ENCODE measurements at regions not wholly inside any gene's neighbourhood (a gene's known extent, or its start where the extent isn't known, plus 50 kb on each side); places are given as distances from the start of the nearest gene placed in this dataset.

DNA sequence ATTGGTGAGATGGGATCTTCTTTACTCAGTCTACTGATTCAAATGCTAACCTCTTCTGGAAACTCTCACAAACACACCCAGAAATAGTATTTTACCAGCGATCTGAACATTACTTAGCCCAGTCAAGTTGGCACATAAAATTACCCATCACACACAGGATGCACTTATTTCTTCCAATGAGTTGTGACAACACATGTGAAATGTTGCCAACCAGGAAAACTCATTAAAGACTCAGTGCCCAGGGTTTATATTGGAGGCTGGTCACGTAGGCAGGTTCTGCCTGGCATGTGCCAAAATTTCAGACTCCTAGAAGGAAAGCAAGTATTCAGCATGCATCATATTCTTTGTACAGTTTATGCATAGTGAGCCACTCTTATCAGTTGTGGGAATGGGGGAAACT lies 443.3 kb downstream of the EPM2A start:
- Mint-ChIP-seq H3K9me3 (peaks cover 3 to 9% (median 5%) of the 10 kb centered on the region in 7 donors), H3K36me3 (no peaks in the 10 kb centered on the region), H3K4me1 (no peaks in the 10 kb centered on the region), H3K27me3 (no peaks in the 10 kb centered on the region), H3K27ac (no peak overlapping the region), H3K4me3 (no peak overlapping the region)
- DNase-seq, result no peak
- no peak for ATAC-seq (ENCODE audit: low read depth in 2 of 2)

DNA sequence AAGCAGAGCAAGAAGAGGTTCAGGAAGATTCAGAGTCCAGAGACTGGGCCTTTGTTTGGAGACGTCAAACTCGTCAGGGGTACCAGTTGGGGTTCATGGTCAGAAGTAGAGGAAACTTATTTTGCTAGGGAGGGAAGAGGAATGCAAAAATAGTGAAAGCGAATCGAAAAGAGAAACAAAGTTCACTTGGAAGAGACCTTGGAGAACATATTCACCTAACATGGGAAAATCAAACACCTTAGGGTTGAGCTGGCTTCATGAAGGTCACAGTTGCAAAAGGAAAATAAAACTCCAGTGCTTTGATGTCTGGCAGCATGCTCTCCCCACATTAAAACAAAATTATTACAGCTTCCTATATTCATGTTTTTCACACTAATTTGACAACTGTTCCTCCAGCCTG lies 440.4 kb downstream of the EPM2A start:
- no peak overlapping the region for H3K4me3 Mint-ChIP-seq
- H3K27ac Mint-ChIP-seq, result no peak overlapping the region
- no peaks in the 10 kb centered on the region for H3K36me3 Mint-ChIP-seq
- ATAC-seq (ENCODE audit: low read depth in 2 of 2) (no peak), DNase-seq (no peak)
- peaks cover 0 to 5% (median 4%) of the 10 kb centered on the region in 7 donors for H3K9me3 Mint-ChIP-seq
- no peaks in the 10 kb centered on the region for H3K4me1 Mint-ChIP-seq
- H3K27me3 Mint-ChIP-seq, result no peaks in the 10 kb centered on the region

DNA sequence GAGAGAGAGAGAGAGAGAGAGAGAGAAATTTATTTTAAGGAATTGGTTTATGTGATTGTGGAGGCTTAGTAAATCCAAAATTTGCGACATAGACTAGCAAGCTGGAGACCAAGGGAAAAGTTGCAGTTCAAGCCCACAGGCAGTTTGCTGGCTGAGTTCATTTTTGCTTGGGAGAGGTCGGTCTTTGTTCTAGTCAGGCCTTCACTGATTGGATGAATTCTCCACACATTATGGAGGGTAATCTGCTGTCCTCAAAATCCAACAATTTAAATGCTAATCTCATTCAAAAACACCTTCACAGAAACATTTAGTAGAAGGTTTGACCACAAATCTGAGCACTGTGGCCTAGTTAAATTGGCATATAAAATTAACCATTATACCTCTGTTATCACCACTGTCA lies 439.6 kb downstream of the EPM2A start:
- H3K27ac Mint-ChIP-seq, result no peak overlapping the region
- no peaks in the 10 kb centered on the region for H3K36me3 Mint-ChIP-seq
- no peak for DNase-seq
- no peak for ATAC-seq (ENCODE audit: low read depth in 2 of 2)
- H3K4me1 Mint-ChIP-seq, result no peaks in the 10 kb centered on the region
- no peak overlapping the region for H3K4me3 Mint-ChIP-seq
- H3K9me3 Mint-ChIP-seq, result peaks cover 0 to 7% (median 3%) of the 10 kb centered on the region in 7 donors
- no peaks in the 10 kb centered on the region for H3K27me3 Mint-ChIP-seq

DNA sequence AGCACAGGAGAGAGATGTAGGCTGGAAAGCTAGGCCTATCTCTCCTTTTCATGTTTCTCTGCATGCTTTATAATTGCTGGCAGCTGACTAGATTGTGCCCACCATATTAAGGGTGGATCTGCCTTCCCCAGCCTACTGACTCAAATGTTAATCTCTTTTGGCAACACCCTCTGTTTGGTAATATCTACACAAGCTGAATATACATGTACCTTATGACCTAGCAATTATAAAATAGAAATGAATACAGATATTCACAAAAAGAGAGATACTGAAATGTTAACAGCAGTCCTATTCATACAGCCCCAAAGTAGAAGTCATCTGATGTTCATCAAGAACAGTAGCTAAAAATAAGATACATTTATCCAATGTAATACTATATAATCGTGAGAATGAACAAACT lies 429.6 kb downstream of the EPM2A start:
- no peak overlapping the region for H3K4me3 Mint-ChIP-seq
- no peak overlapping the region for H3K27ac Mint-ChIP-seq
- no peak for DNase-seq
- H3K9me3 Mint-ChIP-seq, result peaks cover 0 to 3% (median 0%) of the 10 kb centered on the region in 7 donors
- no peak for ATAC-seq (ENCODE audit: low read depth in 2 of 2)
- H3K4me1 Mint-ChIP-seq, result no peaks in the 10 kb centered on the region
- no peaks in the 10 kb centered on the region for H3K36me3 Mint-ChIP-seq
- no peaks in the 10 kb centered on the region for H3K27me3 Mint-ChIP-seq

DNA sequence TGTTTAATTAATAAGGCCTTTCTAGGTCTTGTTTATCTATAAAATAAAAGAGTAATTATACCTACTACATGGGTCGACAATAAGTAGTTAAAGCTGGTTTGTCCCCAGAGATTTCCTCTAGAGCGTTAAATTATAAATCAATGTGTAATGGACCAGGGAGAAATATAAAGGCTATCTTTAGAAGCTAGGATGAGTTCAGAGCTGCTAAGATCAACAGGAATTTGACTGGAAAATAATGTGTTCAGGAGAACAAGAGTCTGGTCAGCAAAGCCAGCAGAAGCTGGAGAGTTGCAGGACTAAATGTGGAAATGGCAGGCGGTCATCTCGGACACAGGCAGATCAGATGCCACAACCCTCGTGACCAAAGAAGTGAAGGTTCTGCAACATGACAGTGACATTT lies 428.8 kb downstream of the EPM2A start:
- Mint-ChIP-seq H3K4me3 (no peak overlapping the region), H3K27me3 (no peaks in the 10 kb centered on the region), H3K36me3 (no peaks in the 10 kb centered on the region), H3K27ac (no peak overlapping the region), H3K4me1 (no peaks in the 10 kb centered on the region), H3K9me3 (peaks cover 0 to under 1% (median 0%) of the 10 kb centered on the region in 7 donors)
- DNase-seq (no peak), ATAC-seq (ENCODE audit: low read depth in 2 of 2) (no peak)

DNA sequence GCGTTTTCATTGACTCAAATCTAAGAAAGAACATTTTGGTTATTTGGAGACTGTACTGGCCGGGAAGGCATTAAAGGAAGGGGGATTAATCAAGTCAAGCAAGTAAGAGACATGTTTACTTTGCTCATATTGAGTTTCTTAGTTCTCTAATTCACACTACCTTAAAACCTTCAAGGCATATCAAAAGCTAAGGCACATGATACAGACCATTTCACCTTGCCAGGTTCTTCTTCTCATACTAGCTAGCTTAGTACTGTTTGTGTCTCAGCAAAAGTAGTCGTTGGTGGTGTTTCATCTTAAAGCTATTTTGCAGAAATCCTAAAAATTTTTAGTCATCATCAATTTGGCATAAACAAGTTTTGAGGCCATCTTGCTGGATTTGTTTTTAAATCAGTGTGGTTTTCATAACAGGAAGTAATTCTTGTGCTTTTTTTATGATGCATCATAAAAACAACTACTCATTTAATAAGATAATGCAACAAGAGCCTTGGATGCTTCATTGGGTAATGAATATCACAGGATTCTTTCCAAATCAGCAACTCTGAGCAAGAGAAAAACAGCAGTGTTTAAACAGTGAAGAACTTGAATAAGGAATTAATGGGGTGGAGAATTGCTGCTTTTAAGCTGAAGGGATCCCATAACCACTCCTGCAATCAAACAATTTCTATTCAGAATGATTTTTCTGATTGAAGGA lies 425.3 kb downstream of the EPM2A start:
- Mint-ChIP-seq H3K36me3 (no peaks in the 10 kb centered on the region), H3K4me3 (no peak overlapping the region), H3K4me1 (no peaks in the 10 kb centered on the region), H3K27me3 (no peaks in the 10 kb centered on the region), H3K27ac (no peak overlapping the region), H3K9me3 (peaks cover 0 to 5% (median 0%) of the 10 kb centered on the region in 7 donors)
- DNase-seq (no peak), ATAC-seq (ENCODE audit: low read depth in 2 of 2) (no peak)

DNA sequence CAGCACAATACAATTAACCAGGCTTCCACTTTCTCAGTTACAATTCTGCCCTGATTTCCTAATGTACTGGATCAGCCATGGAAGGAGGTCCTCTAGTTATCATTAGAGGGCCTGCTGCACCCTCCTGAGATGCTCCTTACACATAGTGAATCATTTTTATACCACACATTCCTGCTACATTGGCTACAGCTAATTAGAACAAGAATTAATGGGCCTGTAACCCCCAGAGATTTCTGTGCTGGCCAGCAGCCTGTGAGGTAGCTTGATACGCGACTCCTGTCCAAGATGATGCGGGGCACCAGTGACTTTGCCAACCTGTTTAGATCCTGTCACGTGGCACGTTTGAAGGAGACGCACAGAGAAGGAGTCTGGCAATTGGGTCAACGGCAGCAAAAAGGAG lies 422.8 kb downstream of the EPM2A start:
- Mint-ChIP-seq H3K27me3 (no peaks in the 10 kb centered on the region), H3K36me3 (no peaks in the 10 kb centered on the region), H3K9me3 (peaks cover 0 to 9% (median 2%) of the 10 kb centered on the region in 7 donors), H3K27ac (no peak overlapping the region), H3K4me1 (no peaks in the 10 kb centered on the region), H3K4me3 (no peak overlapping the region)
- ATAC-seq (ENCODE audit: low read depth in 2 of 2), result no peak
- DNase-seq, result no peak

DNA sequence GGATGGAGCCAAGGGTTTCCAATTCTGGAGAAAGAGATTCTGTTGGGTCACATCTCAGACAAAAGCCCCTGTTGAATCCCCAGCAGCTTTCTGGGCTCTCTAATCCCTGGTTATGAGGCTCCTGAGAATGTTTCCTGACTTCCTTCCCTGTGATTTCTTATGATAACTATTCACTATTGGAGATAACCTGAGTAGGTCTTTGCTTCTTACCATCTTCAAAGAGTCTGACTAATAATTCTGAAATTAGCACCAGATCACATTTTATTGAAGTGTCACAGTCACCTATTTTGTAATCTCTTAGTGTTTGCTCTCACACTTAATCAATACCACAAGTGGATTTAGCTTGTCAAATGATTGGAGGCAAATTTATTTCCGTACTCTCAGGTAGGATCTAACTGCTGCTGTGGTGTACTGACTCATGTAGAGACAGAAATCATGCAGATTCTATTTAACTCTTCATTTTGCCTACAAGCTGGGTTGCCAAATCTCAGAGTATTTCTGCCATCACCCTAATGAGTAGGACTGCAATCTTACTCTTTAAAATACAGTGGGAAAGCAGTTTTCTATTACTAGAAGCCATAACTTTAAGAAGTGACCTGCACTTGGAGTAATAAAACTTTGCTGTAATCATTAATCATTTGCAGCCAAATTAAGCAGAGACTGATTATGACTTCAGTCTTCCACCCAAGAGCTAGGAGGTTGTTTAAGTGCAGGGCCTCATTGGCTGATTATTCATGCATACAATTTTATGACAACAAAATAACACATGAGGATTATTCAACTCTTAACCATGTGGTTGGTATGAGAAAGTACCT lies 422.1 kb downstream of the EPM2A start:
- ATAC-seq (ENCODE audit: low read depth in 2 of 2), result no peak
- no peaks in the 10 kb centered on the region for H3K4me1 Mint-ChIP-seq
- H3K9me3 Mint-ChIP-seq, result peaks cover 0 to 9% (median 6%) of the 10 kb centered on the region in 7 donors
- H3K27ac Mint-ChIP-seq, result no peak overlapping the region
- no peak for DNase-seq
- no peaks in the 10 kb centered on the region for H3K27me3 Mint-ChIP-seq
- no peaks in the 10 kb centered on the region for H3K36me3 Mint-ChIP-seq
- H3K4me3 Mint-ChIP-seq, result no peak overlapping the region

DNA sequence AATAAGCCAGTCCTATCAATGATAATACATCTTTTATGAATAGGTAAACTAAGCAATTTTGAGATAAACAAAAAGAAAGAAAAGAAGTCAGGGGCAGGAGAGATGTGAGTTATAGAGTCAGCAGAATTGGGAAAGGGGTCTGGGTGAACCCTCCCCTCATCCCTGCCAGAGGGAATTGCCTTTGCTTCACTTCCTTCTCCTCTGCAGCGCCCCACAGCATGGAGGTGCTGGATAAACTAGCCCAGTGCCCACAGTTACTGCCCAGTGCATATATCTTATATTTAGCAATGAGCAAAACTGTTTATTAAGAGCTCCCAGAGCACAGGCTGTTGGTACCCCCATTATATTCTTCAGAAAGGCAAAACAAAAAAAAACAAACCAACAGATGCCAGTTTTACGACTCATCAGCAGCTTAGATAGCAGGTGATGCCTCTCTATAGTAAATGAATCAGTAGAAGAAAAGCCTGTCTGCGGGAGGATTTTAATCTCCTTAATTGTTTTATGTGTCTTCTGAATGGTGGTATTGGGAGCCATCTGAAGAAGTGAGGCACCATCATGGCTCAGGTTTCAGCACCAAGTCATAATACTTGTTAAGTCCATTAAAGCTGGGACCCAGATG lies 419.2 kb downstream of the EPM2A start:
- no peak overlapping the region for H3K27ac Mint-ChIP-seq
- DNase-seq, result no peak
- no peaks in the 10 kb centered on the region for H3K4me1 Mint-ChIP-seq
- ATAC-seq (ENCODE audit: low read depth in 2 of 2), result no peak
- H3K4me3 Mint-ChIP-seq, result no peak overlapping the region
- no peaks in the 10 kb centered on the region for H3K27me3 Mint-ChIP-seq
- H3K9me3 Mint-ChIP-seq, result peaks cover 0 to 13% (median 6%) of the 10 kb centered on the region in 7 donors
- no peaks in the 10 kb centered on the region for H3K36me3 Mint-ChIP-seq

DNA sequence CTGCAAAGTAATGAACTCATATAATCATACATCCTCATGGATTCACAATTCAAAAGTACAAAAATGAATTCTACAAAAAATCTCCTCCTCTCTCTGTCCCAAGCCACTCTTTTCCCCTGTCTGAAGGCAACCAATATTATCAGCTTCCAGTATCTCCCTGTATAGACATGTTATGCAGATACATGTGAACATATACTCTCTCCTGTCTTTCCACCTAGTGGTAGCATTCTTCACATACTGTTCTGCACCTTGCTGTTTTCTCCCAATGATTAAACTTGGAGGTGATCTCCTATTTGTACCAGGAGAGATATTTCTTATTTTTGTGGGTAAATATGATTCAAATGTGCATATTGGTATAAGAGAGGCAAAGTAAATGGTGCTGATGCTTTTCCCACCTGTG lies 416.4 kb downstream of the EPM2A start:
- ATAC-seq (ENCODE audit: low read depth in 2 of 2), result no peak
- Mint-ChIP-seq H3K27ac (no peak overlapping the region), H3K4me1 (no peaks in the 10 kb centered on the region), H3K9me3 (peaks cover 0 to 13% (median 6%) of the 10 kb centered on the region in 7 donors), H3K36me3 (no peaks in the 10 kb centered on the region), H3K27me3 (no peaks in the 10 kb centered on the region), H3K4me3 (no peak overlapping the region)
- DNase-seq, result no peak

GRCh38 chr6:145319605-145320004 lies 415.7 kb downstream of the EPM2A start:
- no peak for ATAC-seq (ENCODE audit: low read depth in 2 of 2)
- no peaks in the 10 kb centered on the region for H3K4me1 Mint-ChIP-seq

DNA sequence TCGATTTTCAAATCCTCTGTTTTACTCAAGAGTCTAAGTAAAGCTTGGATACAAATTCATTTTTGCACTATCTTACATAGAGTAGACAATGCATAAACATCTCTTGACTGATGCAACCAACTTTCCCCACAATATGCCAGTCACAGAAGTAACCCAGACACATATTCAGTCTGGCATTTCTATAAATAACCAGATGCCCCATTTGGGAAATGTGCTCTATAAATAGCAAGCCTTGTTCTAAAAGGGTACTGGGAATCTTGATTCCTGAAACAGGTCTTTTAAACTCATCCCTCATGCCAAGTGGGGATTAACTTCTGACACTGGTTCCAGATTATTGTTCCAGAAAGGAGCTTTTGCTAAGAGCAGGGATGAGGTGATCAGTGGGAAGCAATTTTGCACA lies 411.7 kb downstream of the EPM2A start:
- no peaks in the 10 kb centered on the region for H3K36me3 Mint-ChIP-seq
- no peak overlapping the region for H3K4me3 Mint-ChIP-seq
- DNase-seq (no peak), ATAC-seq (ENCODE audit: low read depth in 2 of 2) (no peak)
- H3K27ac Mint-ChIP-seq, result no peak overlapping the region
- no peaks in the 10 kb centered on the region for H3K27me3 Mint-ChIP-seq
- peaks cover 0 to 4% (median 0%) of the 10 kb centered on the region in 7 donors for H3K9me3 Mint-ChIP-seq
- no peaks in the 10 kb centered on the region for H3K4me1 Mint-ChIP-seq

More at GRCh38 chr6:145319605-145320004, 415.7 kb downstream of the EPM2A start:
- no peak overlapping the region for H3K4me3 Mint-ChIP-seq
- H3K27me3 Mint-ChIP-seq, result no peaks in the 10 kb centered on the region
- H3K36me3 Mint-ChIP-seq, result no peaks in the 10 kb centered on the region
- no peak overlapping the region for H3K27ac Mint-ChIP-seq
- no peak for DNase-seq
- H3K9me3 Mint-ChIP-seq, result peaks cover 0 to 13% (median 6%) of the 10 kb centered on the region in 7 donors

- Mint-ChIP-seq H3K36me3 (no peaks in the 10 kb centered on the region), H3K27me3 (no peaks in the 10 kb centered on the region), H3K4me3 (no peak overlapping the region), H3K9me3 (peaks cover 0 to 2% (median 0%) of the 10 kb centered on the region in 7 donors), H3K4me1 (no peaks in the 10 kb centered on the region), H3K27ac (no peak overlapping the region)
- DNase-seq (no peak), ATAC-seq (ENCODE audit: low read depth in 2 of 2) (no peak)
Observed at GRCh38 chr6:145327586-145327985, 407.7 kb downstream of the EPM2A start.

GRCh38 chr6:145329257-145329656 lies 406.1 kb downstream of the EPM2A start:
- Mint-ChIP-seq H3K27ac (no peak overlapping the region), H3K4me1 (no peaks in the 10 kb centered on the region), H3K36me3 (no peaks in the 10 kb centered on the region), H3K4me3 (no peak overlapping the region), H3K9me3 (peaks cover 0 to 2% (median 0%) of the 10 kb centered on the region in 7 donors), H3K27me3 (no peaks in the 10 kb centered on the region)
- no peak for ATAC-seq (ENCODE audit: low read depth in 2 of 2)
- DNase-seq, result no peak
